A549 (cell line): ENCODE measurements at regions not wholly inside any gene's neighbourhood (a gene's known extent, or its start where the extent isn't known, plus 50 kb on each side); places are given as distances from the start of the nearest gene placed in this dataset.

Experiments
- TF ChIP-seq, protein P1 (sequence below): fragments of 200-600 bp; sonication (generic); IDR thresholded peaks from 2 replicates; pipeline ENCODE4 v1.6.1; 2016; ENCODE audit warnings: antibody characterized with exemption, mild to moderate bottlenecking, moderate library complexity
- TF ChIP-seq, protein P2 (sequence below): IDR thresholded peaks from 2 replicates; pipeline ENCODE4 v1.6.1; 2012
- TF ChIP-seq, protein P3 (sequence below): fragments of 150-350 bp; IDR thresholded peaks from 2 replicates; pipeline ENCODE4 v1.6.1; 2014; ENCODE audit warnings: low read depth, mild to moderate bottlenecking, low read length
- TF ChIP-seq, protein P4 (sequence below): fragments of >200 bp; sonication (Bioruptor Twin); formaldehyde crosslinking; IDR thresholded peaks from 3 replicates; pipeline ENCODE4 v1.5.1; 2016

DNA sequence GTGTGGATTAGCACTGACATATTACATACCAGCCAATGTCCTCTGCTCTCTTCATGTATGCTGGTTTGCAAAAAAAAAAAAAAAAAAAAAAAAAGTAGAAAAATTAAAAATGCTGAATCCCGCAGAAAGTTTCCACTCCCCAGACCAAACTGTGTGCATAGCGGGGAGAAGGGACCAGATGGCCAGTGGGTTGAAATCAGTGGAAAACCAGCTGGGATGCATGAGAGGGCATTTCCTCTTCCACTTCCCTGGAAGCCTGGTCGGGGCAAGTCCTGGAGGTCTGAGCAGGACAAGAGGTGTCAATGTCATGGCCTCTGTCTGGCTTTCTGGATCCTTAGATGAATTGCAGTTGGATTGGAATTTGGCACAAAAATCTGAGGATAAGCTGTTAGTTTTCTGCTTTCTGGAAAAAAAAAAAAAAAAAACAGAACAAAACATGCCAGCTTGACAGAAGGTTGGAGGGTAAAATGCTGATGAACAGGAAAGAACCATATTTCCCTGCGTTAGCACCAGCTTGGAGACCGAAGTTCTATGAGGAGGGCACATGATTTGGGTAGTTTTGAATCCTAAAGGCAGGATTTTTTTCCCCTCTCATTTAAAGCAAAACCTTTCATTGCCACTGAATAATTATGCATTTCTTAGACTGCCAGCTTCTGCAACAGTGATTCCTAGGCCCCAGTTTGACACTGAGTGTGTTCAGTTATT is 941.5 kb upstream of the EEF2KMT start:
- TF ChIP-seq, protein P1, sequence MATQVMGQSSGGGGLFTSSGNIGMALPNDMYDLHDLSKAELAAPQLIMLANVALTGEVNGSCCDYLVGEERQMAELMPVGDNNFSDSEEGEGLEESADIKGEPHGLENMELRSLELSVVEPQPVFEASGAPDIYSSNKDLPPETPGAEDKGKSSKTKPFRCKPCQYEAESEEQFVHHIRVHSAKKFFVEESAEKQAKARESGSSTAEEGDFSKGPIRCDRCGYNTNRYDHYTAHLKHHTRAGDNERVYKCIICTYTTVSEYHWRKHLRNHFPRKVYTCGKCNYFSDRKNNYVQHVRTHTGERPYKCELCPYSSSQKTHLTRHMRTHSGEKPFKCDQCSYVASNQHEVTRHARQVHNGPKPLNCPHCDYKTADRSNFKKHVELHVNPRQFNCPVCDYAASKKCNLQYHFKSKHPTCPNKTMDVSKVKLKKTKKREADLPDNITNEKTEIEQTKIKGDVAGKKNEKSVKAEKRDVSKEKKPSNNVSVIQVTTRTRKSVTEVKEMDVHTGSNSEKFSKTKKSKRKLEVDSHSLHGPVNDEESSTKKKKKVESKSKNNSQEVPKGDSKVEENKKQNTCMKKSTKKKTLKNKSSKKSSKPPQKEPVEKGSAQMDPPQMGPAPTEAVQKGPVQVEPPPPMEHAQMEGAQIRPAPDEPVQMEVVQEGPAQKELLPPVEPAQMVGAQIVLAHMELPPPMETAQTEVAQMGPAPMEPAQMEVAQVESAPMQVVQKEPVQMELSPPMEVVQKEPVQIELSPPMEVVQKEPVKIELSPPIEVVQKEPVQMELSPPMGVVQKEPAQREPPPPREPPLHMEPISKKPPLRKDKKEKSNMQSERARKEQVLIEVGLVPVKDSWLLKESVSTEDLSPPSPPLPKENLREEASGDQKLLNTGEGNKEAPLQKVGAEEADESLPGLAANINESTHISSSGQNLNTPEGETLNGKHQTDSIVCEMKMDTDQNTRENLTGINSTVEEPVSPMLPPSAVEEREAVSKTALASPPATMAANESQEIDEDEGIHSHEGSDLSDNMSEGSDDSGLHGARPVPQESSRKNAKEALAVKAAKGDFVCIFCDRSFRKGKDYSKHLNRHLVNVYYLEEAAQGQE = no peak
- TF ChIP-seq, protein P2, sequence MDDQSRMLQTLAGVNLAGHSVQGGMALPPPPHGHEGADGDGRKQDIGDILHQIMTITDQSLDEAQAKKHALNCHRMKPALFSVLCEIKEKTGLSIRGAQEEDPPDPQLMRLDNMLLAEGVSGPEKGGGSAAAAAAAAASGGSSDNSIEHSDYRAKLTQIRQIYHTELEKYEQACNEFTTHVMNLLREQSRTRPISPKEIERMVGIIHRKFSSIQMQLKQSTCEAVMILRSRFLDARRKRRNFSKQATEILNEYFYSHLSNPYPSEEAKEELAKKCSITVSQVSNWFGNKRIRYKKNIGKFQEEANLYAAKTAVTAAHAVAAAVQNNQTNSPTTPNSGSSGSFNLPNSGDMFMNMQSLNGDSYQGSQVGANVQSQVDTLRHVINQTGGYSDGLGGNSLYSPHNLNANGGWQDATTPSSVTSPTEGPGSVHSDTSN = no peak
- TF ChIP-seq, protein P3, sequence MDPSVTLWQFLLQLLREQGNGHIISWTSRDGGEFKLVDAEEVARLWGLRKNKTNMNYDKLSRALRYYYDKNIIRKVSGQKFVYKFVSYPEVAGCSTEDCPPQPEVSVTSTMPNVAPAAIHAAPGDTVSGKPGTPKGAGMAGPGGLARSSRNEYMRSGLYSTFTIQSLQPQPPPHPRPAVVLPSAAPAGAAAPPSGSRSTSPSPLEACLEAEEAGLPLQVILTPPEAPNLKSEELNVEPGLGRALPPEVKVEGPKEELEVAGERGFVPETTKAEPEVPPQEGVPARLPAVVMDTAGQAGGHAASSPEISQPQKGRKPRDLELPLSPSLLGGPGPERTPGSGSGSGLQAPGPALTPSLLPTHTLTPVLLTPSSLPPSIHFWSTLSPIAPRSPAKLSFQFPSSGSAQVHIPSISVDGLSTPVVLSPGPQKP = no peak
- TF ChIP-seq, protein P4, sequence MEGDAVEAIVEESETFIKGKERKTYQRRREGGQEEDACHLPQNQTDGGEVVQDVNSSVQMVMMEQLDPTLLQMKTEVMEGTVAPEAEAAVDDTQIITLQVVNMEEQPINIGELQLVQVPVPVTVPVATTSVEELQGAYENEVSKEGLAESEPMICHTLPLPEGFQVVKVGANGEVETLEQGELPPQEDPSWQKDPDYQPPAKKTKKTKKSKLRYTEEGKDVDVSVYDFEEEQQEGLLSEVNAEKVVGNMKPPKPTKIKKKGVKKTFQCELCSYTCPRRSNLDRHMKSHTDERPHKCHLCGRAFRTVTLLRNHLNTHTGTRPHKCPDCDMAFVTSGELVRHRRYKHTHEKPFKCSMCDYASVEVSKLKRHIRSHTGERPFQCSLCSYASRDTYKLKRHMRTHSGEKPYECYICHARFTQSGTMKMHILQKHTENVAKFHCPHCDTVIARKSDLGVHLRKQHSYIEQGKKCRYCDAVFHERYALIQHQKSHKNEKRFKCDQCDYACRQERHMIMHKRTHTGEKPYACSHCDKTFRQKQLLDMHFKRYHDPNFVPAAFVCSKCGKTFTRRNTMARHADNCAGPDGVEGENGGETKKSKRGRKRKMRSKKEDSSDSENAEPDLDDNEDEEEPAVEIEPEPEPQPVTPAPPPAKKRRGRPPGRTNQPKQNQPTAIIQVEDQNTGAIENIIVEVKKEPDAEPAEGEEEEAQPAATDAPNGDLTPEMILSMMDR = no peak
